Uterus (tissue), 3 donors: ENCODE measurements at regions not wholly inside any gene's neighbourhood (a gene's known extent, or its start where the extent isn't known, plus 50 kb on each side); places are given as distances from the start of the nearest gene placed in this dataset.
"Not testable (repeated sequence)": the region's sequence is repeated elsewhere in the genome, so short reads cannot be mapped to it uniquely, and the experiment has no call there.

ENCODE experiments used
- DNase-seq, 2 donors: peaks; one replicate each; pipeline ENCODE4 v3.0.0-alpha.2; 2019 to 2020
- H3K27ac ChIP-seq, 2 donors: fragments of 200-600 bp; sonication (generic); 1 replicate in 1 of 2; 2 replicates in 1 of 2; pipeline ENCODE4 v1.5.1; 2016 to 2018
- H3K27me3 ChIP-seq, 2 donors: fragments of 200-600 bp; sonication (generic); one replicate each; pipeline ENCODE4 v1.5.1; 2018 to 2019; ENCODE audit warnings: control low read depth in 1 of 2
- H3K36me3 ChIP-seq, 2 donors: fragments of 200-600 bp; sonication (generic); one replicate each; pipeline ENCODE4 v1.5.1; 2019; ENCODE audit warnings: control low read depth in 1 of 2
- H3K4me1 ChIP-seq, 2 donors: fragments of 200-600 bp; sonication (generic); one replicate each; pipeline ENCODE4 v1.5.1; 2018 to 2019; ENCODE audit warnings: control low read depth in 1 of 2
- H3K4me3 ChIP-seq, 2 donors: fragments of 200-600 bp; sonication (generic); 1 replicate in 1 of 2; 2 replicates in 1 of 2; pipeline ENCODE4 v1.5.1; 2018 to 2019; ENCODE audit warnings: mild to moderate bottlenecking in 1 of 2
- H3K9me3 ChIP-seq, 2 donors: fragments of 200-600 bp; sonication (generic); one replicate each; pipeline ENCODE4 v1.5.1; 2019; ENCODE audit warnings: control low read depth in 1 of 2
- POLR2A ChIP-seq, 2 donors: fragments of 450-650 bp; IDR thresholded peaks; one replicate each; pipeline ENCODE4 v1.6.1; 2016; ENCODE audit warnings: antibody characterized with exemption in 2 of 2, mild to moderate bottlenecking in 1 of 2, moderate library complexity in 1 of 2
- intact Hi-C: fragments of 100-400 bp; cut with DNase I; formaldehyde crosslinking; loops from one replicate; pipeline ENCODE4 v1.15.1; 2023; ENCODE audit warnings: low total_unique reads
- TF ChIP-seq, protein P1 (sequence below), 4 experiments: fragments of 200-600 bp in 2 of 4; fragments of 450-650 bp in 2 of 4; sonication (generic) in 2 of 4; IDR thresholded peaks; one replicate each; pipeline ENCODE4 v1.5.1; 2016 to 2019; ENCODE audit warnings: antibody characterized with exemption in 4 of 4, mild to moderate bottlenecking in 2 of 4, moderate library complexity in 1 of 4
- donor health status: DM: yes; HTN: yes; CAD: no.

DNA sequence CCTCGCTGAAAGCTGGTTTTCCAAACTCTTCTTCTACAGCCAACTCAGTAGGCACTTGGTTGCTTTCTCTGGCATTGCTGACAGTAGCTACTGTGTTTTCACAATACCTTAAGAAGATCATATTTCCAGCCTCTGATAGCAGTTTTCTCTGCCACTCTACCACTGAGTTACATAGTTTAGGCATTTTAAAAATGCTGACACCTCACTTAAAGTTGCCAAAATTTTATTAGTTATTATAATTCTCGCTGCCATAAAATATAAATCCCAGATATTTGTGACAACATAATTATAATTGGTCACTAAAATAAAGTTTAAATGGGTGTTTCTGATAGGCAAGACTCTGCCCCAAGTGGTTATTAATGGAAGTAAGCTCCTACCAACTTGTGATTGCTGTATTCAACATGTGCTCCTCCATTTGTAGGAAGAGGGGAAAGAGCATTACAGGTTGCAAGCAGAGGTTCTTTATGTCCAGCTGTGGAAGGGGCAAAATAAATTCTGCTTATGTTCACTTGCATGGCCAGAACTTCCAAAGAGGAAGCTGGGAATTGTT, 1202.8 kb downstream of the CNTNAP5 start:
- no peaks in the 10 kb centered on the region for H3K36me3 ChIP-seq
- DNase-seq = no peak
- no peaks in the 10 kb centered on the region for H3K4me1 ChIP-seq
- no peaks in the 10 kb centered on the region for H3K9me3 ChIP-seq
- no peak overlapping the region for H3K27ac ChIP-seq
- intact Hi-C loops = no loop called here
- H3K4me3 ChIP-seq = no peak overlapping the region
- TF ChIP-seq, protein P1, sequence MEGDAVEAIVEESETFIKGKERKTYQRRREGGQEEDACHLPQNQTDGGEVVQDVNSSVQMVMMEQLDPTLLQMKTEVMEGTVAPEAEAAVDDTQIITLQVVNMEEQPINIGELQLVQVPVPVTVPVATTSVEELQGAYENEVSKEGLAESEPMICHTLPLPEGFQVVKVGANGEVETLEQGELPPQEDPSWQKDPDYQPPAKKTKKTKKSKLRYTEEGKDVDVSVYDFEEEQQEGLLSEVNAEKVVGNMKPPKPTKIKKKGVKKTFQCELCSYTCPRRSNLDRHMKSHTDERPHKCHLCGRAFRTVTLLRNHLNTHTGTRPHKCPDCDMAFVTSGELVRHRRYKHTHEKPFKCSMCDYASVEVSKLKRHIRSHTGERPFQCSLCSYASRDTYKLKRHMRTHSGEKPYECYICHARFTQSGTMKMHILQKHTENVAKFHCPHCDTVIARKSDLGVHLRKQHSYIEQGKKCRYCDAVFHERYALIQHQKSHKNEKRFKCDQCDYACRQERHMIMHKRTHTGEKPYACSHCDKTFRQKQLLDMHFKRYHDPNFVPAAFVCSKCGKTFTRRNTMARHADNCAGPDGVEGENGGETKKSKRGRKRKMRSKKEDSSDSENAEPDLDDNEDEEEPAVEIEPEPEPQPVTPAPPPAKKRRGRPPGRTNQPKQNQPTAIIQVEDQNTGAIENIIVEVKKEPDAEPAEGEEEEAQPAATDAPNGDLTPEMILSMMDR (IDR thresholded peaks at IDR 0.05) = no peak
- TF ChIP-seq POLR2A (IDR thresholded peaks at IDR 0.05) = no peak
- no peaks in the 10 kb centered on the region for H3K27me3 ChIP-seq

DNA sequence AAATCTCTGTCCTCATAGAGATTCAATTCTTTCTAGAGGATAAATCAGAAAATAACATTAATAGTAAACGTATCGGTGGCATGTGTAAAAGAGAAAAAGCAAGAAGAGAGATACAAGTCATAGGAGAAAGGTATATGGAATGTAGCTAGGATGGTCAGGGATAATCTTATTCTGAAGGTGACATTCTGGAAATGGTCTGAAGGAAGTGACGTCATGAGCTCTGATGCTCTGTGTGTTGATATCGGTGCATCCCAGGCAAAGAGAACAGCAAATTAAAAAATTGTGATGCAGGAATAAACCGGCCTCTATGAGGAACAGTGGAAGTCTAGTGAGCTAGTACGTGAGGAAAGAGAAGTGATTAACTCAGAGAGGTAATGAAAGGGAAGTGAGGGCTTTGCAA, 1215.8 kb downstream of the CNTNAP5 start:
- no peaks in the 10 kb centered on the region for H3K4me1 ChIP-seq
- H3K27me3 ChIP-seq = no peaks in the 10 kb centered on the region
- H3K4me3 ChIP-seq = no peak overlapping the region
- no peaks in the 10 kb centered on the region for H3K9me3 ChIP-seq
- TF ChIP-seq, protein P1 (IDR thresholded peaks at IDR 0.05) = no peak
- TF ChIP-seq POLR2A (IDR thresholded peaks at IDR 0.05) = no peak
- intact Hi-C loops = no loop called here
- no peak for DNase-seq
- no peak overlapping the region for H3K27ac ChIP-seq
- peaks cover 0 to 2% of the 10 kb centered on the region in 2 donors for H3K36me3 ChIP-seq

DNA sequence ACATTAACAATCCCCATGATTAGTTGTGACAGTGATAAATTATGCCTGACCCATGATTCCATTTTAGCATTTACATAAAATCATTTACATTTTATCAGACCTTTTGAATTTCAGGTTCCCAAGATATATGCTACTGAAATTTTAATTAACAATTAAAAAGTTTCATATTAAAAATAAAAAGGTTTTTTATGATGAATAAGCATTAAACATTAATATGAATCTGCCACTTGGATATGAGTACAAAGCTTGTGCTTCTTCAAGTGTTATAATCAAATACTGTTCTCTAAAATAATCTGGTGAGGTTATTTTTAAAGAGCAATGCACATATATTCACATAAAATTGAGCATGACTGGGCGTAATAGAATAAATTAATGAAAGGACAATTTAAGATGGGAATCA, 1218.0 kb downstream of the CNTNAP5 start:
- no peak overlapping the region for H3K27ac ChIP-seq
- no peak for DNase-seq
- intact Hi-C loops = no loop called here
- no peaks in the 10 kb centered on the region for H3K27me3 ChIP-seq
- H3K4me3 ChIP-seq = no peak overlapping the region
- TF ChIP-seq, protein P1 (IDR thresholded peaks at IDR 0.05) = no peak
- no peak for TF ChIP-seq POLR2A (IDR thresholded peaks at IDR 0.05)
- no peaks in the 10 kb centered on the region for H3K4me1 ChIP-seq
- H3K9me3 ChIP-seq = no peaks in the 10 kb centered on the region
- peaks cover 0 to 2% of the 10 kb centered on the region in 2 donors for H3K36me3 ChIP-seq

DNA sequence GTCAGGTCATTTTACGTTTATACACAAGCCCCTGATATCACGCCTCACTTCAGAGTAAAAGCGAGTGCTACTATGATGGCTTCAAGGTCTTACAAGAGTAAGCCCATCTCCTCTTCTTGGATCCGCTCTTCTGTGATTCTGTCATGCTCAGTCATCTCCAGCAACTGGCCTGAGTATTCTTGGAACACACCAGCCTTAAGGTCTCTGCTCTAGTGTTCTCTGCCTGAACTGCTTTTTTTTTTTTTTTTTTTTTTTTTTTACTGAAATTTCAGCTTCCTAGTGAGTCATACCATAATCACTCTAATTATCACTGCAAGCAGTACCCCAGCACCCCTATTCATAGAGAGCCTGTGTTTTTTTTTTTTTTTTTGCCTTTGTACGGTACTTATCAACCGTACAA, 1228.9 kb downstream of the CNTNAP5 start:
- no peaks in the 10 kb centered on the region for H3K4me1 ChIP-seq
- intact Hi-C loops = no loop called here

DNA sequence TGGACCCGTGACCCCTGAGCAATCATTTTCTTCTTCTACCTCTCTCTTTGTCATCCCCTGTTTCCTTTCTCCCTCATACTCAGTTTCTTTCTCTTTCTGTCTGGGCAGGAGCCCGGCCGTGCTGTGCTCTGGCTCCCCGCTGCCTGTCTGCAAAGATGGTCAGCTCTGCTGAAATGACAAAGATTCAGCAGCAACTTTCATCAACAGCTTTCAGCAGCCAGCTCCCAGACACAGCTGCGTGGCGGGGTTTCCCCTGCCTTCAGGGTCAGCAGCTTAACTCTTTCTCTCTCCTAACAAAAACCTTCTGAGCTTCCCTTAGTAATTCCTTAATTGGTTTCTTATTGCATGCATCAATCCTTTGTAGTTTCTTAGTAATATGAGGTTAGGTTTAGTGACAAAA, 1234.4 kb downstream of the CNTNAP5 start:
- TF ChIP-seq POLR2A (IDR thresholded peaks at IDR 0.05) = no peak
- TF ChIP-seq, protein P1 (IDR thresholded peaks at IDR 0.05) = no peak
- intact Hi-C loops = no loop called here
- no peak for DNase-seq

More for the DNA sequence above, 1228.9 kb downstream of the CNTNAP5 start:
- DNase-seq = no peak
- TF ChIP-seq, protein P1 (IDR thresholded peaks at IDR 0.05) = no peak
- no peak for TF ChIP-seq POLR2A (IDR thresholded peaks at IDR 0.05)
- Histone ChIP-seq H3K9me3 (no peaks in the 10 kb centered on the region), H3K36me3 (no peaks in the 10 kb centered on the region), H3K27me3 (no peaks in the 10 kb centered on the region), H3K27ac (no peak overlapping the region), H3K4me3 (no peak overlapping the region)

DNA sequence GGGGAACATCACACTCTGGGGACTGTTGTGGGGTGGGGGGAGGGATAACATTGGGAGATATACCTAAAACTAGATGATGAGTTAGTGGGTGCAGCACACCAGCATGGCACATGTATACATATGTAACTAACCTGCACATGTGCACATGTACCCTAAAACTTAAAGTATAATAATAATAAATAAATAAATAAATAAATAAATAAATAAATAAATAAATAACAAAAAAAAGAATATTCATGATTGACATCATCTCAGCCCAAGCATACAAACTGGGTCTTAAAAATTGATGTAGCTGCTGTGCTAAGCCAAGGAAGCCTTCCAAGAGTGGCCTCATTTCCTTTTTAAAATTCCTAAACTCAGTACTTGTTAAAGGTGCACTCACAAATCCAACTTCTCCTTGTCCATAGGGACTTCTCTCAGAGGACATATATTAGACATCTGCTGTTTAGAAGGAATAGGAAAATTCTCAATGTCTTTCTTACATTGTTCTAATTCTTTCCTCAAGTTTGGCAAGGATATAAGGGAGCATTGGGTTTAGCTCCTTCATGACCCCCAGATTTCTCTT, 1235.4 kb downstream of the CNTNAP5 start:
- H3K4me3 ChIP-seq, H3K27ac ChIP-seq, H3K27me3 ChIP-seq, H3K36me3 ChIP-seq, H3K9me3 ChIP-seq, intact Hi-C loops, H3K4me1 ChIP-seq, DNase-seq: not testable (repeated sequence)

More for the DNA sequence above, 1234.4 kb downstream of the CNTNAP5 start:
- H3K27ac ChIP-seq = no peak overlapping the region
- H3K4me1 ChIP-seq = no peaks in the 10 kb centered on the region
- no peaks in the 10 kb centered on the region for H3K9me3 ChIP-seq
- H3K36me3 ChIP-seq = no peaks in the 10 kb centered on the region
- no peaks in the 10 kb centered on the region for H3K27me3 ChIP-seq
- H3K4me3 ChIP-seq = no peak overlapping the region
